Ureter (tissue), 1 donor: ENCODE measurements at regions not wholly inside any gene's neighbourhood (a gene's known extent, or its start where the extent isn't known, plus 50 kb on each side); places are given as distances from the start of the nearest gene placed in this dataset.

Source experiments
- DNase-seq: peaks from one replicate; pipeline ENCODE4 v3.0.0-alpha.2; 2020; ENCODE audit warnings: low spot score
- donor health status: DM: yes; HTN: yes; CAD: no.

DNA sequence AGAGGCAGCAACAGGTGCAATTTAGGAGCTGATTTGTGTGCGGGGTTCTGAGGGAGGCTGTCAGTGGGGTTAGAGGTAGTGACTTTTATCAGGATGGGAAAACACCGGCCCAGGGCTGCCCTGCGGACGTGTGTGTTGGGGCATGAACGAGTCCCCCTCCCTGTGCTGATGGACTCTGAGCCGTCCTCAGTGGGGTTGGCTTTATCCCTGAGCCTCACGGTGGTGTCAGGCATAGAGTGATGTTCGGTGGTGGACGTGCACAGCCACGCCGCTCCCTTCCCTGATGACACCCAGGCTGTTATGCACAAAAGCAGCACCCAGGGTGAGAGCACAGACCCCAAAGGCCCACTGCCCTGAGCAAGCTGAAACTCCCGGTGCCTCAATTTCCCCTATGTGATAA lies 809.1 kb downstream of the BRD1 start:
- DNase-seq, result peak; percentile 36

DNA sequence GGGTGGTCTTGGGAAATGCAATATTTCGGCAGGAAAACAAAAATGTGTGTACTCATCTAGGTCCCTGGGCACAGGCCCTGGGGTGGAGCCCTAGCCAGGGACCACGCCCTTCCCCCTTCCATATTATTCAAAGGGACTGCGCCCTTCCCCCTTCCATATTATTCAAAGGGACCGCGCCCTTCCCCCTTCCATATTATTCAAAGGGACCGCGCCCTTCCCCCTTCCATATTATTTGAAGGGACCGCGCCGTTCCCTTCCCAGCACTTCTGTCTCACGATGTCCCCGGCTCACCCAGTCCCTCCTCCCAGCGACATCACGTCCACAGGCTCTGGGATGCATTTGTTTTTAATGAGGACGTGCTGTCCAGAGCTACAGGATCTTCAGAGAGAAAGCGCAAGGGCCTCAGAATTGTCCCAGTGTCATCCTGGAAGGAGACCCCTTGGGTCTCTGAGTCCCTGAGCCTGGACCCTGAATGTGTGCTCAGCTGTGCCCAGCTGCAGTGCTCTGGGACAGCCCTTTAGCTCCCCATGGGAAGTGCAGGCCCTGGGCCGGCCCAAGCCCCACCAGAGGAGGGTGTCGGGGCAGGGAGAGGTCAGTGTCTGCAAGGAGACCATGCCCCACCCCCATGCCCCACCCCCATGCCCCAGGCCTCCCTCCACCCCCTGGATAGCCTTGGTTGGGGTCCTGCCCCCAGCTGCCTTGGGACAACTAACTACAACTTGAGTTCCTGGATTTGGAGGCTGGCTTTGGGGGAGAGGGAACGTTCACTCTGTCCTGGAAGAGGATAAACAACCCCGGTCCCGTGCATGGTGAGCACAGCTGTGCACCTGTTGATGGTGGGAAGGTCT lies 810.0 kb downstream of the BRD1 start:
- peak; percentile 18 for DNase-seq

DNA sequence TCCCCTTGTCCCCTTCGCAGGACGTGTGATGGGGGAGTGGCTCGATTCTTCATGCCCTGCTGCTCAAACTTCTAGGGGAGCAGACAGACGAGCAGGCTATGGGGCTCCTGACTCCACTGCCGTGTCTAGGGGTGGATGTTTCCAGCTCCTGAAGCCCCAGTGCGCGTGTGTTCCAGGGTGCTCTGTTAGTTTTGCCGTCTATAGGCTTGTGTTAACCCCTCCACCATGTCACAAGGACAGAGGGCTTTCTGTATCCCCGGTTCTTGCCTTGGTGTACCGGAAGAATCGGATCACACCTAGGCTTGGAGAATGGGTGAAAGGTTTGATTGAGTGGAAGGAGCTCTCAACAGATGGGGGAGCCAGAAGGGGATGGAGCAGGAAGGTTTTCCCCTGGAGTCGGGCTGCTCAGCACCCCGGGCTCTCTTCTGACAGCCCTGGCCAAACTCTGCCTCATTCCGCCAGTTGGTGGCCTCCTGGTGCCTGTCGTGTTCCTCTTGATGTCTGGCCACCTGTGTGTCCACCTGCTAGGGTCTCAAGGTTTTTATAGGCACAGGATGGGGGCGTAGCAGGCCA lies 810.7 kb downstream of the BRD1 start:
- DNase-seq, result peak; percentile 9

DNA sequence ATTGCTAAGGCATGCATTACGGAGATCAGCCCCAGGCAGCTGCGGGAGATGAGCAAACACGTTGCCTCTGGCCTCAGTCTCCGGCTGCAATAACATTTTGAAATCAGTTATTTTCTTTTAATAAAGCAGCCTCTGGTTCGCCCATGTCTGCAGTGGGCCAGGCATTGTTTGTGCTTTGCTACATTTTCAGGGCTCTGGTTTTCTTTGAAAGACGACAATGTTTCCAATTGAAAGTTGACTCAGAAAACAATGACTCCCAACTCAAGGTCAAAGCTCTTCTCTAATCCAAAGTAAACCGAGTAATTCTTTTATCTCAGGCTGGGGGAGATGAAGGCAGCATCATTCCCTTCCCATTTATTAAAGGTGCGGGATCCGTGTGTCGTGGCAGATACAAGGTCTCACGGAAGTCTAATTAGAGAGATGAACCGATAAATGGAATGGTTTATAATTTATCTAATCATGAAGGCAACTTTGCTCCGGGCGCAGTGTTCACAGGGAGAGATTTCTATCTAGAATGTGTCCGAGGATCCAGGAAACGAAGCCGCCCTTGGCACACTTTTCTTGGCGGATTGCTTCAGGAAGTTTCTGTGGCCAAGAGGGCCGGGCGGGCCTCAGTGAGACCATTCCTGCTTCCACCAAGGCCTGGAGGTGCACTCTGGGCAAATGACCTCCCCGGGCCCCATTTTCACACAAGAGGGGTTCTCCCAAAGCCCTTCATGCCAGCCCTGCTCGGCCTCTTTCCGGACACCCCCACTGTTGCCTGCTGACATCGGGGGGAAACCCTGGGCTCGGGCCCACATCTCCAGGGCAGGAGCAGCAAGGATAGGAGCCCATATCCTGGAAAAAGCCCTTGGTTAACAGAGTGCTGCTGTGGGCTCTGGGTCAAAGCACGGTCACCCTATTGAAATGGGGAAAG lies 811.4 kb downstream of the BRD1 start:
- DNase-seq, result peak; percentile 41

DNA sequence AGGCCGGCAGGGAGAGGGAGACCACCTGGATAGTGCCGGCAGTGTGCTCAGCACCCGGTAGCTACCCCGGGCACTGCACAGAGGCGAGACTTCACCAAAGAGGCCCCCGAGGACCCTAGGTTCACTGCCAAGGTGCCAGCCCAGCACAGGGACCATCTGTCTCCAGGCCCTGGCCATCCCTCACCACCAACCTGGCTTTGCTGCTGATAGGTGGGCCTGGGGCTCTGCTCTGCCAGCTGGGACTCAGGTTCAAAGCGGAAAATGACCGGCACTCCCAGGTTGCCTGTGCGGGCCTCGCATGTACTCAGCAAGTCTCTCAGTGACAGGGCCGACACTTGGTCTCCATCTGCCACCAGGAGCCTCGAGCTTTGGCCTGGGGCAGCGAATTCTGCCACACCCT lies 812.2 kb downstream of the BRD1 start:
- peak; percentile 34 for DNase-seq

DNA sequence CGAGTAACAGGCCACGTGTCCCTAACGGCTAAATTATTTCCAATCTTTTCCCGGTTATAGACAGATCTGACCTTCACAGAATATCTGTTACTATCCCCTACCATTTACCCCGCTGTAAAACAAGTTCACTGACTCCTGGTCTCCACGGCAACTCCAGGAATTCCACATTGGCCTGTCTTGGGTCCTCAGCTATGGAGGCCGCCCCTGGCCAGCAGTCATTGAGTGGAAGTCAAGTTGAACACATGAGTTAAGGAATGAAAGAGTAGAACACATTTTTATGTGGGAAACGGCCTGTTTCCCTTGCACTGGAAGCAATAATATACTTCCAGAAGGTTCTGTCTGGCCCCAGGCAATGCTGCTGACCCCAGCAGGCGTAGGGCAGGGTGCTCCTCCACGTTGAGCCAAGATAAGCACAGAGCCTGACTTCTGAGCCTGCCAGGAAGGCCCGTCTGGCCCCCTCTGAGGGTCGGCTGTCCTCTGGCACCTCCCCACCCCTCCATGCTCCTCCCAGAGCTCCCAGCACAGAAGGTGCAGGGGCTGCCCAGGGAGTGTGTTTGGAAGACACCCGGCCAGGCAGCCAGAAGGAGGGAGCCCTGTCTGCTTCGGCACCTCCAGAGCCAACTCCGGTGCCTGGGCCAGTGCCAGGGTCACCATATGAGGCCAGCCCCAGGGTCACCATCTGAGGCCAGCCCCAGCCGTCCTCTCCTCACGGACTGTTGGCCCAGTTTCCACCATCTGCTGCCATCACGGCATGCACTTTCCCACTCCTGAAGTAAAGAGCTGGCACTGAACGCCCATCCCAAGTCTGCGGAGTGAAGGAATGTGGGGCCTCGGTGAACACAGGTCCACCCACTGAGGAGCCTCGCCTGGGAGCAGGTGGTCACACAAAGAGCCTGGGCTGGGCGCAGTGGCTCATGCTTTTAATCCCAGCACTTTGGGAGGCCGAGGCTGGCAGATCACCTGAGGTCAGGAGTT lies 813.2 kb downstream of the BRD1 start:
- peak; percentile 38 for DNase-seq

DNA sequence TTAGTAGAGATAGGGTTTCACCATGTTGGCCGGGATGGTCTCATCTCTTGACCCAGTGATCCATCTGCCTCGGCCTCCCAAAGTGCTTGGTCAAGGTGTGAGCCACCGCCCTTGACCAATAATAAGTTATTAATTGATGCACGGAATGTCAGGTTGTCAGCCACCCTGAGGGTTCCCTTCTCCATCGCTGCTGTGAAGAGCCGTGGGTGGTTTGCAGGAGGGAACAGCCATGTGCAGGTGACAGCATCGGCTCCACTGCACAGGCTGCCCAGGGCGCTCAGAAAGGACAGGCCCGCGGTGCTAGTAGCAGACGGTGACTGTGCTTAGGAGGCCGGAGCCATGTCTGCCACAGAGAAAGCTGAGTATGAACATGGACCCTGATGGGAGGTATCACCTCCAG lies 814.0 kb downstream of the BRD1 start:
- no peak for DNase-seq

DNA sequence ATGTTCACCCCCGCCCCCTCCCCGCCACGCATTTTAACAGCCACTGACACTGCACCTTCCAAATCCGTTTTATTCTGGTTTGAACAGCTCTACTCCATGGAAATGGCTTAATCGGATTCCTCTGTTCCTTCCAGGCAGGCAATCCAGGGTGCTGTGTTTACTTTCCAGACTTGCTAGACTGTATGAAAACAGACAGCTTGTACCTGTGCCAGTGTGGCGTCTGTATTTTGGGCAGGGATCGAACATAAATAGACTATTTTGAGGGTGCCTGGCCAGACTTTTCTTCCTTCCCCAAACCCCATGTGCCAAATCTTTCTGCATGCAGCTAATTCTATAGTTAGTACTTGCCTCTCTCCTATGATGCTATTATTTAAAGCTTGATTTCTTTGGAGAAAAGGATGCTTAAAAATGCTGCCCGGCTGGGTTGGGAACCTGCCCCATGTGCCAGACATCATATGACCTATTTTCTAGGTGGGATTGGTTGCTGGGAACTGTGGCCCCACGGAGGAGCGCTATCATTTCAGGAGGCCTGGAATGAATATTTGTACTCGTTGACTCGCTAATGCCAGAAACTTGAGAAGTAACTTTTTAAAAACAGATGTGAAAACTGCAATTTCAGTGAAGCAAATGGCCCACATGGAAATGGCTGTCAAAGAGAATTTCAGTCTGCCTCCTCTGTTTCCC lies 814.8 kb downstream of the BRD1 start:
- DNase-seq, result no peak

DNA sequence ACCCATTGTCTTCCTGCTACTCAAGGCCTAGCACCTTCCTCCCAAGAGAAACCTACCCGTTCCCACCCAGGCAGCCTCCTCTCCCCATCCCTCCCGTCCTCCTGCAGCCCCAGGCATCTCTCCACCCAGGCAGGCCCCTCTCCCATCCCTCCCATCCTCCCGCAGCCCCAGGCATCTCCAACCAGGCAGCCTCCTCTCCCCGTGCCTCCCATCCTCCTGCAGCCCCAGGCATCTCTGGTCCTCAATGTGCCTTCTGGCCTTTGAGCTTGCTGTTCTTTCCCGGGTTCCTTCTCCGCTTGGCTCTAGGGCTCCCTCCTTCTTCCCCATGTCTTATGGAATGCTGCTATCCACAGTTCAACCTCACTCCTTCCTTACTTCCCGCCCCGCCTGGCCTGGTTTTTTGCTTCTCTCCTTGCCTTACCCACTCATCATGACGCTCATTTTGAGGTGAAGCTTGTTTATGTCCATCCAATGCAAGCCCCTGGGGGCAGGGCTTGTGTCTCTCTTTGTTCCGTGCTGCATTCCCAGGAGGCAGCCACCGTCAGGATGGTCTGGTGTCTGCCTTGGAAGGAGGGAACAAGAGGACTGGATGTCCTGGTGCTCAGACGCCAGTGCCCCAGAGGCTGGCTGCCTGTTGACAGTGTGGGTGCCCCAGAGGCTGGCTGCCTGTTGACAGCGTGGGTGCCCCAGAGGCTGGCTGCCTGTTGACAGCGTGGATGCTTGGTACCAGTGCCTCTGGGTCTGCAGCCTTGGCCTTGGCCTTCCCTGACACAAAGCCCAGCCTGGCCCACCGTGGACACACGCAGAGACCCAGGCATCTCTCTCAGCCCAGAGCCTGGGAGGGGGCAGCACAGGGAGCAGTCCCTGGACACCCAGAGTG lies 815.7 kb downstream of the BRD1 start:
- DNase-seq, result no peak

DNA sequence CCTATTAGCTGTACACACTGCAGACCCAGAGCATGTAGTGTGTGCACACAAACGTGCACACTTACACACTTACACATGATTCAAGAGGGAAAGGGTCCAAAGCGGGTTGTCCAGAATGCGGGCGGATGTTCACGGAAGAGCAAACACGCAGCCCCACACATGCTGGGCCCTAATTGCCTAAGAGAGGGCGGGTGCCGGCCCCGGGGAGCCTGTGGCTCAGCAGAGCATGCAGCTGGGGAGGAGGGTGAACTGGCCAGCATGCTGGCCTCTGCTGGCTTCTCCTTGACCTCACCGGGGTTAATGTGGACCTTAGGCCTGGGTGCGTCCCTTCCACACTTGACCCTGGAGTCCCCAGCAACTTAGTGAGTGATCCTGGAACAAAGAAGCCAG lies 816.3 kb downstream of the BRD1 start:
- DNase-seq, result no peak

DNA sequence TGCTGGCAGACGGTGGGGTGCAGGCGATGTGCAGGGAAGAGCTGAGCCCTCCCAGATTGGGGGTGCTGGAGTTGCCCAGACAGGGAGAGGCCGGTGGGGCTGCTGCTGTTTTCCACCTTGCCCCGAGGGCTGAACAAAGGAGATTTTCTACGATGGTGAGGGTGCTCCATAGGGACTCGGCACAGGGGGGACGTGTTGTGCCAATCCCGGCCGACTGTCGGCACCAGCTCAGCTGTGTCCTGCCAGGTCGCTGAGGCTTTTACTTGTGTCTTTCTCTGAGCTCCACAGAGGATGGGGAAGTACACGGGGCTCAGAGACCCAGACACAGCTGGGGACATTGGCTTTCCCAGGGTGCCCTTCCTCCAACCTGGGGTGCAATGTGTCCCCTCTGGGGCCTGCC lies 816.8 kb downstream of the BRD1 start:
- DNase-seq, result no peak

DNA sequence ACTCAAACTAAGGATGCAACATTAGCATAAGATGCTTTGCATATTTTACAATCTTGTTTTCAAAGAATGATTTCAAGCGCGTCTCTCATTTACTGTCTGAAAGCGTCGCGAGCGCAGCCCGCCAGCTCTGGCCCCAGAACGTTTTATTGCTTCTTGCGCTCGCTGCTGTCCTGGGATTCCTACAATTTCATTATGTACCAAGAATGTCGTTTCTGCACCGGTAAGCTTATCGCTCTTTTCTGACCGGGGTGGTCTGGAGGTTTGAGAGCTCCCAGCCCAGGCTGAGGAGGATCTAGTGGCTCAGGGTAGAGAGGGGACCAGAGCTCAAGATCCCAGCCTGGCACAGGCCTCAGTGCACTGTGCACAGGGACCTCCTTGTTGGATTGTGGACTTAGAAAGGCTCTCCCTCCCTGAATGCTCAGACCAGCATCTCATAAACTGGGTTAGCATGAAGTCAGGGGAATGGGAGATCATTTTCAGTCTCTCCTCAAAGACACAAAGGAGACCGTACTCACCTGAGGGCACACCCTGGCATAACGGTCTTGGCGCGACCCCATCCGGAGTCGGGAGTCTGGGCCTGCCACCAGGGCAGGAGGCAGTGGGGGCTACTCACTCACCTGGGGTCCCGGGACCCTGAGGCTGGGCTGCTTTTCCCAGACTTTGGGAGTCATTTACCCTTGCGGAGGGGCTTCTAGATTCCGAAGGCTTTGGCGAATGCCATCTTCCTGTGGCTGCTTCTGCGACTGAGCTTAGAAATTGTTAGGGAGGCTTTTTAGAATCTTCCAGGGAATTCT lies 817.4 kb downstream of the BRD1 start:
- DNase-seq, result no peak

DNA sequence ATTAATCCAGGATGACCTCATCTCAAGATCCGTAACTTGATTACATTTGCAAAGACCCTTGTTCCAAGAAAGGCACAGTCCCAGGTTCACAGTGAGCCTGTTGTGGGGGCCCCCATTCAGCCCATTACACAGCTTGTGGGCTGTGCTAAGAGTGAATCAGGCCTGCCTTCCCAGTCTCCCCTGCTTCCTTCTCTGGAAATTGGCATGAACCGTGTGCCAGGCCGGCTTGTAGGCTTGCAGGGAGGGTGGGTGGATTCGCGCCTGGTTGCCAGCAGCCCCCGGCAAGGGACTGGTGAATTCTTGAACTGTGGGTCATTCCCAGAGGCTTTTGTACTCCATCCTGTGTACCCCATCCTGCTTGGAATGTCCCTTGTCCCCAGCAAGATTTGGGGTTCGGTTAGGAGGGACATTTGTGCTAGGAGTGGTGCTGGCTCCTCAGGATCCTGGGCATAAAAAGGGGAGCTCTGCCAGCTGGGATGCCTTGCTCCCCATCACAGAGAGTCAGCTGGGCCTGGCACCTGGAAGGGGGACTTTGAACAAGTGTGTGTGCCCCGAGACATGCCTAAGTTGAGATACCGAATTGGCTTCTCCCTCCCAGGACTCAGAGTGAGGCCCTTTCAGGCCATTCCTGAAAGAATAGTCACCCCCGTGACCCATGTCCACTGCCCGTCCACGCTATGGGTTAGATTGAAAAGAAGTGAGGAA lies 818.2 kb downstream of the BRD1 start:
- no peak for DNase-seq

DNA sequence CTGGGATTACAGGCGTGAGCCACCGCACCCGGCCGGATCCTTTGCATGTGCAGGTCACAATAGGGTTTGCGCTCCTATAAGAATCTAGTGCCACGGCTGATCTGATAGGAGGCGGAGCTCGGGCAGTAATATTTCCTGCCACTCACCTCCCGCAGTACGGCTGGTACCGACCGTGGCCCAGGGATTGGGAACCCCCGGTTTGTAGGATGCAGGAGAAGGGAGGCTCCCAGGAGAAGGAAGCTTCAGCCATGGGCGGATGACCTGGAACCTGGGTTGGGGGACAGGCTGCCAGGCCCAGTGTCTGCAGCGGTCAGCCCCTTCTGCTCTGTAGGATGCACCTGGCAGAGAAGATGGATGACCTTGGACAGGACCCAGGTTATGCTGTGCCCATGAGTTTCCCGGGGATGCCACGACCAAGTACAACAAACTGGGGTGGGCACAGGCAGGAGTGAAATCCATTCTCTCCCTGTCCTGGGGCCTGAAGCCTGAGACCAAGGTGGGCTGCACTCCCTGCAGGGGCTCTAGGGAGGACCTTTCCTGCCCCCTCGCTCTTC lies 818.9 kb downstream of the BRD1 start:
- no peak for DNase-seq

DNA sequence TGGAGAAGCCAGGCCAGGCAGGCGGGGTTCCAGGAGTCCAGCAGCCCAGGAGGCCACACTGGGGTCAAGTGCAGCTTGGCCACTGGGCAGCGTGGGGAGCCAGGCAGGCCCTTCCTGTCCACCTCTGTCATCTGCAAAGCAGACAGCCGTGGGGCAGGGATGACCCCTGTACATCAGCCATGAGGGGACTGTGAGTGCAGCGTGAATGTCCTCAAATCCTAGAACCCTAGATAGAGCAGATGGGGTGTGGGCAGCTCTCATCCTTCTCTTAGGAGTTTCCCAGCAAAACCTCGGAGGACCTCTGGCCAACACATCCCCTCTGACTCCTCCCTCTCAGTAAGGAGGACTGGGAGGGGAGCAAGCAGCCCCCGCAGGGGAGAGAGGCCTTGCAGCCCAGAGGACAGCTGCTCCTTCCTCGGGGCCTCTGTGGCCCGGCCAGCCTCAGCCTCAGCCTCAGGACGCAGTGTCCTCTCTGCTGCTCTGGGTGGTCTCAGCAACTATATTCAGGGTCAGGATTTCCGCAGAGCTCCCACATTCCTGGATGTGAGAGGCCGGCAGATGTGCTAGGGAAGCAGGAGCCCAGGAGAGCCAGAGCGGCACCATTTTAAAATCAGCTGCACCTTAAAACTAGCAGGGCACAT lies 820.5 kb downstream of the BRD1 start:
- no peak for DNase-seq

DNA sequence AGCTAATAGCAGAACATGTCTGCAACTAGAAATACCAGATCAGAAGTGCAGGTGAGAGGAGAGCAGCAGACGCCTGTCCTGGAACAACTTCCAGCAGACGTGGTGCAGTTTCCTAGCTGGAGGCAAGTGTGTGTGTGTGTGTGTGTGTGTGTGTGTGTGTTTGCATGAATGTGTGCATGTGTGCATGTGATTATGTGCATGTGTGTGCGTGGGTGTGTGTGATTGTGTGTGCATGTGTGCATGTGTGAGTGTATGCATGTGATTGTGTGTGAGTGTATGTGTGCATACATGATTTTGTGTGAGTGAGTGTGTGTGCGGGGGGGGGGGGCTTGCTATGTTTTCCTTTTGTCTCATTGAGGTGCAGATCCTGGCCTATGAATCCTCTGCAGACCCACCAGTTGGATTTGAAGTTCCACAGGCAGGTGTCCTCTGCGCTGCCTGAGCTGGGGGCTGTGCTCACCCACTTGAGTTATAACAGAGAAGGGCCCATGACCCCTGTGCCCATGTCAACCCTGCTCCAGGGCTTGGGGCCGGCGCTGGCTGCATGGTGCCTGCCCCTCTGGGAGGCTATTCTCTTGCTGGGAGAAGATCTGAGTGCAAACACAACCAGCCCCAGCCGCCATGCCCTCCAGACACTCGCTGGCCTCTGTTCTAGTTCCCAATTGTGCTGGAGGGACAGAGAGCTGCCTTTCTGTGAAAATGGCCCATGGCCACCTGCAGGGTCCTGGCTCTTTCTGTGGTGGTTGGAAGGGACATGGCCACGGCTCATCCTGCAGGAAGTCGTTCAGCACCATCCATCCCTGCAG lies 821.3 kb downstream of the BRD1 start:
- no peak for DNase-seq

DNA sequence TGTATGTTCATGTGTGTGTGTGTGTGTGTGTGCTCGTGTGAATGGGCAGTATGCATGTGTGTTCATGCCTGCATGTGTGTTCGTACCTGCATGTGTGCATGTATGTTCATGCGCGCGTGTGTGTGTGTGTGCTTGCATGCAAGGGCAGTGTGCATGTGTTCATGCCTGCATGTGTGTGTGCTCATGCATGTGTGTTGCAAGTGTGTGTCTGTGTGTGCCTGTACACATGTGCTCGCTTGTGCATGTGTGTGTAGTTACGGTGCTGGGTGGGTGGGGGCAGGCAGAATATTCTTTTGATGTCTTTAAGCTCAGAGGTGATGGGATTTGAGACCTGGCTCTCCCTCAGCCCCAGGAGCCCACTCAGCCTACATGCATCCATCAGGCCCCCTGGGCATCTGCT lies 822.1 kb downstream of the BRD1 start:
- DNase-seq, result no peak
